ENCODE measurements at regions not wholly inside any gene's neighbourhood (a gene's known extent, or its start where the extent isn't known, plus 50 kb on each side); places are given as distances from the start of the nearest gene placed in this dataset.

DNA sequence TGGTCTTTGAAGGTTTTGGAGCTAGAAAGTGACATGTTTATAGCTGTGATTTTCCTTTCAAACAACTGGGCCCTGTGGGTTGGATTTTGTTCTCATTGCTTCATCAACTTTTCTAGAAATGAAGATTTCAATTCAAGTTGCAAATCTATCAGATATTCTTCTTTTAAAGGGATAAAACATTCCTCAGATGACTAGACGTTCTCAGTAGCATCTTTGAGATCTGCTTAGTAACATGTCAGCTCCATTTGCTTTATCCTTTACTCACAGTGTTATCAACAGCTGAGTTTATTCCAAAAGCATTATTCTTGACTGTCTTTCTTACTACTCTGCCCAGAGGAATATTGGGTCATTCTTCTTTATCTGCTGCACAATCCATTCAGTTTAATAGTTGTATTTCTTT lies 108.2 kb upstream of the GIMD1 start:
- Histone ChIP-seq H3K9me3 (replicated peaks; ENCODE audit: control insufficient read depth, low read depth, low read length) (no peaks in the 10 kb centered on the region), H3K36me3 (ENCODE audit: control insufficient read depth, insufficient read depth, low read length) (no peaks in the 10 kb centered on the region), H3K4me3 (ENCODE audit: low read length) (no peak overlapping the region), H3K27me3 (ENCODE audit: control insufficient read depth, insufficient read depth, low read length) (no peaks in the 10 kb centered on the region), H3K27ac (ENCODE audit: low read length) (no peak overlapping the region), H3K4me1 (ENCODE audit: control insufficient read depth, insufficient read depth, low read length) (no peaks in the 10 kb centered on the region)
- no peak for DNase-seq
- WGBS (ENCODE audit: insufficient coverage), result no CpG with 5 or more reads among the region's 1 CpG

DNA sequence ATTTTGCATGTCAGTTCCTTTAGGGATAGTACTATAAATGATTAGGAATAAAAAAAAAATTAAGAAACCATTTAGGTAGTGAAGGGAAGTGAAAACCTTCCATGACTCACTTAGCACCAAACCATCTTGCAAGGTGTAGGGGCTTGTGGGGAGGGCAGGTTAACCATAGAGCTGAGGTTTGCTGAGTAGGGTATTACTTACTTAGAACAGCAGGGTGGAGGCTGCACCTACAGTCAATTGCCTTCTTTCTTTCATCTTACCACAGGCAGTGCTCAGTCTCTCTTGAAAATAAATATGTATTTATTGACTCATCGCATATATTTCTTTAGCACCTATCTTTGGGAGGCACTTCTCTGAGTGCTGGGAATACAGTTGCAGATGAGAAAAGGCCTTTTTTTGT lies 104.9 kb upstream of the GIMD1 start:
- no CpG with 5 or more reads among the region's 1 CpG for WGBS (ENCODE audit: insufficient coverage)
- Histone ChIP-seq H3K4me1 (ENCODE audit: control insufficient read depth, insufficient read depth, low read length) (no peaks in the 10 kb centered on the region), H3K9me3 (replicated peaks; ENCODE audit: control insufficient read depth, low read depth, low read length) (no peaks in the 10 kb centered on the region), H3K4me3 (ENCODE audit: low read length) (no peak overlapping the region), H3K36me3 (ENCODE audit: control insufficient read depth, insufficient read depth, low read length) (no peaks in the 10 kb centered on the region), H3K27ac (ENCODE audit: low read length) (no peak overlapping the region), H3K27me3 (ENCODE audit: control insufficient read depth, insufficient read depth, low read length) (no peaks in the 10 kb centered on the region)
- DNase-seq, result no peak

- no peaks in the 10 kb centered on the region for H3K36me3 ChIP-seq (ENCODE audit: control insufficient read depth, insufficient read depth, low read length)
- DNase-seq, result no peak
- H3K9me3 ChIP-seq (replicated peaks; ENCODE audit: control insufficient read depth, low read depth, low read length), result no peaks in the 10 kb centered on the region
- no peak overlapping the region for H3K27ac ChIP-seq (ENCODE audit: low read length)
- H3K27me3 ChIP-seq (ENCODE audit: control insufficient read depth, insufficient read depth, low read length), result no peaks in the 10 kb centered on the region
- H3K4me3 ChIP-seq (ENCODE audit: low read length), result no peak overlapping the region
- H3K4me1 ChIP-seq (ENCODE audit: control insufficient read depth, insufficient read depth, low read length), result no peaks in the 10 kb centered on the region
- 87% methylated on average over 7 of the region's 7 CpGs for WGBS (ENCODE audit: insufficient coverage)
Observed at GRCh38 chr4:106471151-106471550, 102.6 kb upstream of the GIMD1 start.

DNA sequence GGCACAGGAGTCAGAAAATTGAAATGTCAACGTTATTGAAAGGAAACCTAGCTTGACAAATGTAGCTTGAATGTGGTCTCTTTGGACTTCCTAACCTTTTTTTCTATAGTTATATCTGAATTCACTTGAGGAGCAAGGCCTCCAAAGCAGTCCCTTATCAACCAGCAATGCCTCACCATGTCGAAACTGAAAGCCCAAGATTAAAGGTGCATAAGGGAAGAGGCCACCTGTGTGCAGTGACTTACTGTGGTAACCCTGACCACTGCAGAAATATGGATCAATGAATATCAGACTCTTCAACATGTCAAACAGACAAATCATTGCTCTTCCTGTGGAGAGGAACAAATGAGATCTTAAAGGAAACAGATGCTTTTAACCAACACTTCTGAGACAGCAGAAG lies 95.0 kb upstream of the GIMD1 start:
- Histone ChIP-seq H3K27ac (ENCODE audit: low read length) (no peak overlapping the region), H3K36me3 (ENCODE audit: control insufficient read depth, insufficient read depth, low read length) (no peaks in the 10 kb centered on the region), H3K9me3 (replicated peaks; ENCODE audit: control insufficient read depth, low read depth, low read length) (no peaks in the 10 kb centered on the region), H3K27me3 (ENCODE audit: control insufficient read depth, insufficient read depth, low read length) (no peaks in the 10 kb centered on the region), H3K4me1 (ENCODE audit: control insufficient read depth, insufficient read depth, low read length) (no peaks in the 10 kb centered on the region), H3K4me3 (ENCODE audit: low read length) (no peak overlapping the region)
- no CpG with 5 or more reads among the region's 2 CpGs for WGBS (ENCODE audit: insufficient coverage)
- no peak for DNase-seq

DNA sequence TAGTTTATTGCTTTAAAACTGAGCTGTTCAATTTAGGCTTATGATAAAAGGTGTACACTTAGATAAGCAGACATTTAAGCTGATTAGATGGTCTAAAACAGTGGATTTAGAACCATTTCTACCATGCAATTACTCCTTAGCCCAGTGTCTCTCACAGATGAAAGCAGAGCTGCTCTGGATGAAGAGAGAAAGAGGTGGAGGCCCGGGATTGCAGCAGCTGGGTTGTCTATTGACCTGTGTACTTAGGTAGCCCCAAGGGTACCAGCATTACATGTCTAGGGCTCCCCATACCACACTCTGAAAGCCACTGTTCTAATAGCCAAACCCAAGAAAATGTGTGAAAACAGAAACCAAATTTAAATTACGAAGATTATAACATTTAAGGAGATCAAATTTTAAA lies 86.0 kb upstream of the GIMD1 start:
- Histone ChIP-seq H3K4me3 (ENCODE audit: low read length) (no peak overlapping the region), H3K27me3 (ENCODE audit: control insufficient read depth, insufficient read depth, low read length) (no peaks in the 10 kb centered on the region), H3K36me3 (ENCODE audit: control insufficient read depth, insufficient read depth, low read length) (no peaks in the 10 kb centered on the region), H3K4me1 (ENCODE audit: control insufficient read depth, insufficient read depth, low read length) (no peaks in the 10 kb centered on the region), H3K27ac (ENCODE audit: low read length) (no peak overlapping the region), H3K9me3 (replicated peaks; ENCODE audit: control insufficient read depth, low read depth, low read length) (no peaks in the 10 kb centered on the region)
- no peak for DNase-seq
- WGBS (ENCODE audit: insufficient coverage), result no CpG with 5 or more reads among the region's 2 CpGs

GRCh38 chr4:106454021-106454420 lies 85.4 kb upstream of the GIMD1 start:
- Histone ChIP-seq H3K27ac (ENCODE audit: low read length) (no peak overlapping the region), H3K27me3 (ENCODE audit: control insufficient read depth, insufficient read depth, low read length) (no peaks in the 10 kb centered on the region), H3K36me3 (ENCODE audit: control insufficient read depth, insufficient read depth, low read length) (no peaks in the 10 kb centered on the region), H3K4me1 (ENCODE audit: control insufficient read depth, insufficient read depth, low read length) (no peaks in the 10 kb centered on the region), H3K9me3 (replicated peaks; ENCODE audit: control insufficient read depth, low read depth, low read length) (no peaks in the 10 kb centered on the region), H3K4me3 (ENCODE audit: low read length) (no peak overlapping the region)
- peak; percentile 40 for DNase-seq
- WGBS (ENCODE audit: insufficient coverage), result no CpG with 5 or more reads among the region's 2 CpGs

DNA sequence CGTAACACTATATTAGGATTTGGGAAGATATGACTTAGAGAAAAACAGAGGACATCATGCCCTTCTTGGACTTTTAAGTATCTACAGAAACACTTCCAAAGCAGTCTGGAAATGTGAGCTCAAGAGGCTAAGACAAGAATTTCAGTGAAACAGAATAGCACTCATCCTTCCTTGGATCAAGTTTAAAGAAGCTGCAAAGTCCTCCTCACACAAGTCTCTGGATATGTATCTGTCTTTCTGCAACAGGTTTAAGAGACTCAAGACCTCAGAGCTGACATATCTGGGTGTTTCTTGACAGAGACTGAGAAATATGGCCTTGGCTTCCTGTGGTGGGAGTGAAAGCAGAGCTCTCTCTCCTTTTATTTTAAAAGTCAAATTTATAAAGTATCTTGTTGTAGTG lies 82.5 kb upstream of the GIMD1 start:
- Histone ChIP-seq H3K27ac (ENCODE audit: low read length) (no peak overlapping the region), H3K27me3 (ENCODE audit: control insufficient read depth, insufficient read depth, low read length) (no peaks in the 10 kb centered on the region), H3K36me3 (ENCODE audit: control insufficient read depth, insufficient read depth, low read length) (no peaks in the 10 kb centered on the region), H3K4me3 (ENCODE audit: low read length) (no peak overlapping the region), H3K4me1 (ENCODE audit: control insufficient read depth, insufficient read depth, low read length) (no peaks in the 10 kb centered on the region), H3K9me3 (replicated peaks; ENCODE audit: control insufficient read depth, low read depth, low read length) (peaks cover 6% of the 10 kb centered on the region)
- peak; percentile 29 for DNase-seq
- WGBS (ENCODE audit: insufficient coverage), result no CpG with 5 or more reads among the region's 1 CpG

GRCh38 chr4:106450249-106450648 lies 81.7 kb upstream of the GIMD1 start:
- Histone ChIP-seq H3K4me3 (ENCODE audit: low read length) (no peak overlapping the region), H3K36me3 (ENCODE audit: control insufficient read depth, insufficient read depth, low read length) (no peaks in the 10 kb centered on the region), H3K27me3 (ENCODE audit: control insufficient read depth, insufficient read depth, low read length) (no peaks in the 10 kb centered on the region), H3K9me3 (replicated peaks; ENCODE audit: control insufficient read depth, low read depth, low read length) (peaks cover 6% of the 10 kb centered on the region), H3K4me1 (ENCODE audit: control insufficient read depth, insufficient read depth, low read length) (no peaks in the 10 kb centered on the region), H3K27ac (ENCODE audit: low read length) (no peak overlapping the region)
- no CpG with 5 or more reads among the region's 3 CpGs for WGBS (ENCODE audit: insufficient coverage)
- no peak for DNase-seq

DNA sequence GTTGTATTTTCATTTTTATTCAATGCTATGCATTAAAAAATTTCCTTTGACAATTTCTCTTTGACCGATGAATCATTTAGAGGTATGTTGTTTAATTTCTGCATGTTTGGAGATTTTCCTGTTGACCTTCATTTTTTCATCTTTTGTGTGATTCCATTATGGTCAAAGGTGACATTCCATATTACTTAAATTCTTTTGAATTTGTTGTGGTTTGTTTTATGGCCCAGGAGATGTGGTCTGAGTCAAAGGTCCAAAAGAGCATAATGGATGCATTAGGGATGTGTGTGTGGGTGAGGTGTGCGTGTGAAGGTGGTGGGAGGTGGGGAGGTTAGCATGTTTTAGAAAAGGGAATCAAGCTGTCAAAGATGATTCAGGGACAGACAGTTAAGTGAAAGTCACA lies 76.0 kb upstream of the GIMD1 start:
- Histone ChIP-seq H3K36me3 (ENCODE audit: control insufficient read depth, insufficient read depth, low read length) (no peaks in the 10 kb centered on the region), H3K27ac (ENCODE audit: low read length) (no peak overlapping the region), H3K4me3 (ENCODE audit: low read length) (no peak overlapping the region), H3K9me3 (replicated peaks; ENCODE audit: control insufficient read depth, low read depth, low read length) (peaks cover 6% of the 10 kb centered on the region), H3K4me1 (ENCODE audit: control insufficient read depth, insufficient read depth, low read length) (no peaks in the 10 kb centered on the region), H3K27me3 (ENCODE audit: control insufficient read depth, insufficient read depth, low read length) (no peaks in the 10 kb centered on the region)
- 100% methylated on average over 1 of the region's 2 CpGs for WGBS (ENCODE audit: insufficient coverage)
- DNase-seq, result no peak

- no peak for DNase-seq
- no CpG with 5 or more reads among the region's 2 CpGs for WGBS (ENCODE audit: insufficient coverage)
- Histone ChIP-seq H3K36me3 (ENCODE audit: control insufficient read depth, insufficient read depth, low read length) (no peaks in the 10 kb centered on the region), H3K27ac (ENCODE audit: low read length) (no peak overlapping the region), H3K9me3 (replicated peaks; ENCODE audit: control insufficient read depth, low read depth, low read length) (no peaks in the 10 kb centered on the region), H3K27me3 (ENCODE audit: control insufficient read depth, insufficient read depth, low read length) (no peaks in the 10 kb centered on the region), H3K4me1 (ENCODE audit: control insufficient read depth, insufficient read depth, low read length) (peaks cover 2% of the 10 kb centered on the region), H3K4me3 (ENCODE audit: low read length) (no peak overlapping the region)
Observed at GRCh38 chr4:106430797-106431196, 62.2 kb upstream of the GIMD1 start.

DNA sequence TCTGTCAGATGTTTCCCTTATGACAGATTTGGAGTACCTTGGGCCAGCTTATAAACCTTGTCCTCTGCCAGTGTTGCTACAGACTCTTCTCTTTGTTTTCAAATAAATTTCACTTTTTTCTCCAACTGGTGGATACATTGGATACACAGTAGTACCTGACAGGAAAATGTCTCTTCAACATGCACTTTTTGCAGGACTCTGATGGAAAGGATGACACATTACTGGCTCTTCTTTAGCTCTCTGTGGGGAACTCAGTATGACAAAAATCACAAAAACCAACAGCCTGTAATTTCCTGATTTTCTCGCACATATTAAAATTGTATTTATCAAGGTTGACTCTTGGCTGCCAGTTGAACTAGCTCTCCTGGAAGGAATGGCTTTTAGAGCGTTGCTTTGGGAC lies 61.3 kb upstream of the GIMD1 start:
- H3K36me3 ChIP-seq (ENCODE audit: control insufficient read depth, insufficient read depth, low read length), result no peaks in the 10 kb centered on the region
- H3K4me3 ChIP-seq (ENCODE audit: low read length), result no peak overlapping the region
- no peaks in the 10 kb centered on the region for H3K27me3 ChIP-seq (ENCODE audit: control insufficient read depth, insufficient read depth, low read length)
- no peaks in the 10 kb centered on the region for H3K9me3 ChIP-seq (replicated peaks; ENCODE audit: control insufficient read depth, low read depth, low read length)
- peaks cover 2% of the 10 kb centered on the region for H3K4me1 ChIP-seq (ENCODE audit: control insufficient read depth, insufficient read depth, low read length)
- 33% methylated on average over 1 of the region's 2 CpGs for WGBS (ENCODE audit: insufficient coverage)
- peak; percentile 81 for DNase-seq
- H3K27ac ChIP-seq (ENCODE audit: low read length), result peak overlapping the region; percentile 9
